T-cell (primary cell): ENCODE measurements at regions not wholly inside any gene's neighbourhood (a gene's known extent, or its start where the extent isn't known, plus 50 kb on each side); places are given as distances from the start of the nearest gene placed in this dataset.

Experiments used
- ATAC-seq, 4 experiments: fragments of 200-7000 bp in 3 of 4; fragments of 150-1000 bp in 1 of 4; cut with Tn5 transposase; replicated peaks in 1 of 4; 1 replicate in 3 of 4; 2 replicates in 1 of 4; pipeline ENCODE4 v1.10.0; 2021; ENCODE audit warnings: moderate library complexity in 3 of 4, mild to moderate bottlenecking in 2 of 4, moderate number of reproducible peaks in 1 of 4
- CTCF ChIA-PET, 2 donors: fragments of 300-600 bp; sonication (Branson Sonifier 250); formaldehyde crosslinking; loops; one replicate each; lab custom pipeline; 2022; ENCODE audit warnings: antibody characterized with exemption in 2 of 2; lab: Charles Lee
- POLR2A ChIA-PET, 2 donors: fragments of 300-600 bp; sonication (Branson Sonifier 250); formaldehyde crosslinking; loops; one replicate each; lab custom pipeline; 2022; ENCODE audit warnings: antibody characterized with exemption in 2 of 2; lab: Charles Lee
- DNase-seq, 35 experiments: peaks; one replicate each; pipeline versions ENCODE4 v3.0.0 to v3.0.0-alpha.2; 2013 to 2023
- H3K27ac ChIP-seq: one replicate; pipeline ENCODE4 v1.5.1; 2013; ENCODE audit warnings: low read length
- H3K27me3 ChIP-seq, 2 experiments: replicated peaks in 1 of 2; 1 replicate in 1 of 2; 2 replicates in 1 of 2; pipeline versions ENCODE4 v1.6.1 to v1.7.0; 2013; ENCODE audit warnings: low read length in 1 of 2, mixed read lengths in 1 of 2; ENCODE audit not compliant: control insufficient read depth in 2 of 2, insufficient read depth in 2 of 2; ENCODE audit errors: extremely low read depth in 1 of 2
- H3K36me3 ChIP-seq, 2 donors: 1 replicate in 1 of 2; 2 replicates in 1 of 2; pipeline versions ENCODE4 v1.6.1 to v1.7.0; 2013; ENCODE audit warnings: low read length in 1 of 2; ENCODE audit not compliant: control insufficient read depth in 2 of 2, insufficient read depth in 1 of 2; ENCODE audit errors: extremely low read depth in 1 of 2
- H3K4me1 ChIP-seq, 2 experiments: 1 replicate in 1 of 2; 2 replicates in 1 of 2; pipeline versions ENCODE4 v1.6.1 to v1.7.0; 2013; ENCODE audit warnings: low read length in 2 of 2, mixed read lengths in 1 of 2; ENCODE audit not compliant: insufficient read depth in 2 of 2, control insufficient read depth in 1 of 2; ENCODE audit errors: extremely low read depth in 1 of 2
- H3K4me3 ChIP-seq, 2 donors: 1 replicate in 1 of 2; 2 replicates in 1 of 2; pipeline versions ENCODE4 v1.5.1 to v1.7.0; 2013; ENCODE audit warnings: mild to moderate bottlenecking in 2 of 2, low read length in 1 of 2, moderate library complexity in 1 of 2; ENCODE audit not compliant: control insufficient read depth in 1 of 2; ENCODE audit errors: extremely low read depth in 1 of 2
- H3K9me3 ChIP-seq: 2 replicates; pipeline ENCODE4 v1.7.0; 2013
- H3K27ac Mint-ChIP-seq, 2 donors: one replicate each; pipeline ENCODE4 v1.8.0; 2020 to 2021; ENCODE audit warnings: mild to moderate bottlenecking in 2 of 2, mixed read lengths in 2 of 2
- H3K27me3 Mint-ChIP-seq, 2 donors: one replicate each; pipeline ENCODE4 v1.8.0; 2021 to 2022; ENCODE audit warnings: mixed read lengths in 2 of 2
- H3K36me3 Mint-ChIP-seq: one replicate; pipeline ENCODE4 v1.8.0; 2021; ENCODE audit warnings: mixed read lengths
- H3K4me1 Mint-ChIP-seq, 3 donors: one replicate each; pipeline ENCODE4 v1.8.0; 2020 to 2022; ENCODE audit warnings: mixed read lengths in 3 of 3, mild to moderate bottlenecking in 1 of 3
- H3K4me3 Mint-ChIP-seq, 3 donors: one replicate each; pipeline ENCODE4 v1.8.0; 2020 to 2022; ENCODE audit warnings: mild to moderate bottlenecking in 3 of 3, mixed read lengths in 3 of 3, moderate library complexity in 3 of 3
- H3K9me3 Mint-ChIP-seq, 3 donors: one replicate each; pipeline ENCODE4 v1.8.0; 2020 to 2022; ENCODE audit warnings: mixed read lengths in 3 of 3
- WGBS: methylation state at CpG from one replicate; pipeline ENCODE4 v1.1.5; 2013; ENCODE audit warnings: missing lambda C conversion rate; ENCODE audit not compliant: insufficient coverage; 5-methylcytosine and 5-hydroxymethylcytosine counted together

GRCh38 chr6:150738092-150738629 lies 127.3 kb upstream of the MTHFD1L start:
- Mint-ChIP-seq H3K27ac (no peak overlapping the region), H3K36me3 (no peaks in the 10 kb centered on the region), H3K4me3 (no peak overlapping the region), H3K27me3 (peaks cover 0 to 2% of the 10 kb centered on the region in 2 donors), H3K9me3 (no peaks in the 10 kb centered on the region), H3K4me1 (peaks cover 0 to 2% (median 0%) of the 10 kb centered on the region in 3 donors)
- DNase-seq (no peak), ATAC-seq (no peak)
- Histone ChIP-seq H3K27ac (no peak overlapping the region), H3K36me3 (no peaks in the 10 kb centered on the region), H3K9me3 (no peaks in the 10 kb centered on the region), H3K4me1 (no peaks in the 10 kb centered on the region), H3K27me3 (no peaks in the 10 kb centered on the region), H3K4me3 (no peak overlapping the region)
- ChIA-PET POLR2A (no interaction called here), CTCF (no interaction called here)
- 95% methylated on average over 5 of the region's 6 CpGs for WGBS

GRCh38 chr6:150739711-150740349 lies 125.7 kb upstream of the MTHFD1L start:
- POLR2A ChIA-PET, result no interaction called here
- H3K36me3 ChIP-seq, result no peaks in the 10 kb centered on the region
- Mint-ChIP-seq H3K27me3 (peaks cover 0 to 2% of the 10 kb centered on the region in 2 donors), H3K9me3 (no peaks in the 10 kb centered on the region), H3K4me1 (peaks cover 0 to 2% (median 0%) of the 10 kb centered on the region in 3 donors), H3K27ac (no peak overlapping the region), H3K4me3 (no peak overlapping the region), H3K36me3 (no peaks in the 10 kb centered on the region)
- no peaks in the 10 kb centered on the region for H3K27me3 ChIP-seq
- no peaks in the 10 kb centered on the region for H3K9me3 ChIP-seq
- ATAC-seq, result no peak
- CTCF ChIA-PET, result interaction anchor here in 1 of 2 donors (1.2 kb wide), 1 partner anchor 322 kb away, joined by 3 read pairs; no protein-coding TSS in a partner anchor
- WGBS, result no CpG with 5 or more reads among the region's 2 CpGs
- no peak for DNase-seq
- no peak overlapping the region for H3K4me3 ChIP-seq
- H3K27ac ChIP-seq, result no peak overlapping the region
- no peaks in the 10 kb centered on the region for H3K4me1 ChIP-seq

GRCh38 chr6:150740453-150740852 lies 125.0 kb upstream of the MTHFD1L start:
- WGBS, result 80% methylated on average over 2 of the region's 8 CpGs
- Histone ChIP-seq H3K36me3 (no peaks in the 10 kb centered on the region), H3K27me3 (no peaks in the 10 kb centered on the region), H3K4me3 (no peak overlapping the region), H3K27ac (no peak overlapping the region), H3K4me1 (no peaks in the 10 kb centered on the region), H3K9me3 (no peaks in the 10 kb centered on the region)
- Mint-ChIP-seq H3K27me3 (peaks cover 0 to 2% of the 10 kb centered on the region in 2 donors), H3K27ac (no peak overlapping the region), H3K9me3 (no peaks in the 10 kb centered on the region), H3K36me3 (no peaks in the 10 kb centered on the region), H3K4me3 (no peak overlapping the region), H3K4me1 (peaks cover 0 to 2% (median 0%) of the 10 kb centered on the region in 3 donors)
- POLR2A ChIA-PET, result no interaction called here
- CTCF ChIA-PET, result no interaction called here
- ATAC-seq (no peak), DNase-seq (no peak)

- Mint-ChIP-seq H3K4me3 (no peak overlapping the region), H3K9me3 (no peaks in the 10 kb centered on the region), H3K27ac (no peak overlapping the region), H3K4me1 (peaks cover 0 to 4% (median 0%) of the 10 kb centered on the region in 3 donors), H3K27me3 (peaks cover 0 to 6% of the 10 kb centered on the region in 2 donors), H3K36me3 (no peaks in the 10 kb centered on the region)
- no peak for ATAC-seq
- Histone ChIP-seq H3K27me3 (no peaks in the 10 kb centered on the region), H3K4me3 (no peak overlapping the region), H3K4me1 (no peaks in the 10 kb centered on the region), H3K36me3 (no peaks in the 10 kb centered on the region), H3K9me3 (no peaks in the 10 kb centered on the region), H3K27ac (no peak overlapping the region)
- no CpG with 5 or more reads among the region's 6 CpGs for WGBS
- DNase-seq, result peak in 6 of 35 experiments; percentile 0 to 33 (median 6)
- ChIA-PET POLR2A (no interaction called here), CTCF (interaction anchor here in 1 of 2 donors (1.0 to 1.5 kb wide), 2 partner anchors 56 to 324 kb away, joined by 3 to 6 read pairs; no protein-coding TSS in a partner anchor)
Observed at GRCh38 chr6:150741633-150742200, 123.8 kb upstream of the MTHFD1L start.

- Histone ChIP-seq H3K27ac (no peak overlapping the region), H3K9me3 (no peaks in the 10 kb centered on the region), H3K4me3 (no peak overlapping the region), H3K4me1 (no peaks in the 10 kb centered on the region), H3K27me3 (peaks cover 0 to 4% of the 10 kb centered on the region in 2 experiments), H3K36me3 (no peaks in the 10 kb centered on the region)
- CTCF ChIA-PET, result interaction anchor here in 1 of 2 donors (0.5 kb wide), 1 partner anchor 72 kb away, joined by 4 read pairs; no protein-coding TSS in a partner anchor
- H3K27ac Mint-ChIP-seq, result no peak overlapping the region
- no peak overlapping the region for H3K4me3 Mint-ChIP-seq
- WGBS, result no CpG with 5 or more reads among the region's 2 CpGs
- H3K9me3 Mint-ChIP-seq, result no peaks in the 10 kb centered on the region
- POLR2A ChIA-PET, result no interaction called here
- no peaks in the 10 kb centered on the region for H3K36me3 Mint-ChIP-seq
- H3K27me3 Mint-ChIP-seq, result peaks cover 0 to 6% of the 10 kb centered on the region in 2 donors
- DNase-seq (no peak), ATAC-seq (no peak)
- peaks cover 0 to 4% (median 0%) of the 10 kb centered on the region in 3 donors for H3K4me1 Mint-ChIP-seq
Observed at GRCh38 chr6:150744522-150745260, 120.8 kb upstream of the MTHFD1L start.

GRCh38 chr6:150745896-150746295 lies 119.6 kb upstream of the MTHFD1L start:
- no peaks in the 10 kb centered on the region for H3K36me3 ChIP-seq
- Mint-ChIP-seq H3K27ac (no peak overlapping the region), H3K4me3 (no peak overlapping the region), H3K4me1 (peaks cover 0 to 4% (median 0%) of the 10 kb centered on the region in 3 donors), H3K36me3 (no peaks in the 10 kb centered on the region), H3K27me3 (peaks cover 0 to 6% of the 10 kb centered on the region in 2 donors), H3K9me3 (no peaks in the 10 kb centered on the region)
- 91% methylated on average over 5 of the region's 7 CpGs for WGBS
- no peak overlapping the region for H3K4me3 ChIP-seq
- DNase-seq (no peak), ATAC-seq (no peak)
- H3K9me3 ChIP-seq, result no peaks in the 10 kb centered on the region
- H3K27me3 ChIP-seq, result peaks cover 0 to 4% of the 10 kb centered on the region in 2 experiments
- H3K4me1 ChIP-seq, result no peaks in the 10 kb centered on the region
- ChIA-PET POLR2A (no interaction called here), CTCF (no interaction called here)
- H3K27ac ChIP-seq, result no peak overlapping the region
